HL-60 (cell line): ENCODE measurements at regions not wholly inside any gene's neighbourhood (a gene's known extent, or its start where the extent isn't known, plus 50 kb on each side); places are given as distances from the start of the nearest gene placed in this dataset.
A peak's percentile ranks its signal among the peaks of the same experiment; 100 is the strongest.

Experiments used
- DNase-seq, 2 experiments: peaks; one replicate each; pipeline ENCODE4 v3.0.0-alpha.2; 2010 to 2020; ENCODE audit warnings: low read depth in 1 of 2, low spot score in 1 of 2
- H3K27ac ChIP-seq: fragments of 250-450 bp; sonication (Bioruptor Pico); replicated peaks from 2 replicates; pipeline ENCODE4 v1.5.1; 2020; ENCODE audit warnings: mild to moderate bottlenecking, moderate library complexity
- H3K27me3 ChIP-seq: fragments of 250-450 bp; sonication (Bioruptor Pico); 2 replicates; pipeline ENCODE4 v1.5.1; 2021; ENCODE audit warnings: mild to moderate bottlenecking, moderate library complexity; ENCODE audit not compliant: insufficient read depth, poor library complexity, severe bottlenecking
- H3K4me3 ChIP-seq: replicated peaks from 2 replicates; pipeline ENCODE4 v1.5.1; 2011; ENCODE audit warnings: mild to moderate bottlenecking, control low read depth, low read length; ENCODE audit not compliant: insufficient read depth
- CTCF ChIP-seq: IDR thresholded peaks from one replicate; pipeline ENCODE4 v1.5.1; 2011; ENCODE audit warnings: low read length, control low read depth, inconsistent platforms; ENCODE audit not compliant: insufficient read depth
- GABPA ChIP-seq: IDR thresholded peaks from 2 replicates; pipeline ENCODE4 v1.6.1; 2012; ENCODE audit warnings: low read depth
- POLR2AphosphoS5 ChIP-seq: IDR thresholded peaks from 2 replicates; pipeline ENCODE4 v1.6.1; 2012; ENCODE audit warnings: low read depth
- REST ChIP-seq: IDR thresholded peaks from 2 replicates; pipeline ENCODE4 v1.6.1; 2012; ENCODE audit warnings: low read depth; ENCODE audit not compliant: insufficient replicate concordance
- SPI1 ChIP-seq: IDR thresholded peaks from 2 replicates; pipeline ENCODE4 v1.6.1; 2012; ENCODE audit warnings: low read depth, mild to moderate bottlenecking, borderline replicate concordance

GRCh38 chr4:123546573-123547060 is 150.0 kb downstream of the SPRY1 start:
- no peak for TF ChIP-seq CTCF
- TF ChIP-seq REST = no peak
- TF ChIP-seq GABPA = no peak
- TF ChIP-seq SPI1 = no peak
- no peak for TF ChIP-seq POLR2AphosphoS5
- Histone ChIP-seq H3K27ac (no peak overlapping the region), H3K4me3 (no peak overlapping the region), H3K27me3 (no peaks in the 10 kb centered on the region)
- no peak for DNase-seq

- DNase-seq = no peak
- Histone ChIP-seq H3K4me3 (no peak overlapping the region), H3K27me3 (no peaks in the 10 kb centered on the region), H3K27ac (no peak overlapping the region)
- TF ChIP-seq REST (no peak), SPI1 (no peak), POLR2AphosphoS5 (no peak), GABPA (no peak), CTCF (no peak)
Measured at GRCh38 chr4:123547216-123548165, 150.9 kb downstream of the SPRY1 start.

- Histone ChIP-seq H3K27ac (peak overlapping the region; percentile 50), H3K27me3 (no peaks in the 10 kb centered on the region), H3K4me3 (no peak overlapping the region)
- TF ChIP-seq POLR2AphosphoS5 (no peak), SPI1 (peak; percentile 92)
- peak in 1 of 2 experiments; percentile 70 for DNase-seq
Measured at GRCh38 chr4:123553279-123553678, 156.7 kb downstream of the SPRY1 start.
